IPS-NIHi7 (cell line): ENCODE measurements at regions not wholly inside any gene's neighbourhood (a gene's known extent, or its start where the extent isn't known, plus 50 kb on each side); places are given as distances from the start of the nearest gene placed in this dataset.

Experiments used
- DNase-seq: peaks from one replicate; pipeline ENCODE4 v3.0.0; 2012; ENCODE audit warnings: mixed read lengths; ENCODE audit errors: extremely low spot score

DNA sequence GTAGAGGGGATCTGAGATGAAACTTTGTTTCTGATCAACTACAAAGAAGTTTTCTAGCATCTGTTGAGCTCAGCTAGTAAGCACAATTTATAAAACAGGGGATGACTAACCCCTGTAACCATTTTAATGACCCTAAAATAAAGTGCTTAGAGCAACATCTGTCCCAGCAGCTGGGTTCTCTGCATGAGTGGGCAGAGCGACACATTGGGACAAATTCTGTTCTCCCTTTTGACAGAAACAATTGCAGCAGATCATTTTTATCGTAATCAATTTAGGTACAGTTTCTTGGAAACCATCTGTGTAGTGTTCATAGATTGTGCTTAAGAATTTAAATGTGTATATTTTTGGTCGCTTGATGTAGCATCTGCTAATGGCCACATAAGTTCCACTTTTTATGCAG lies 678.0 kb downstream of the RNF144A start:
- no peak for DNase-seq

- no peak for DNase-seq
These were observed 681.2 kb downstream of the RNF144A start for GRCh38 chr2:7598402-7598801.

GRCh38 chr2:7599462-7600258 lies 682.4 kb downstream of the RNF144A start:
- DNase-seq: no peak

- DNase-seq: no peak
These were observed 684.8 kb downstream of the RNF144A start for GRCh38 chr2:7601990-7602389.

DNA sequence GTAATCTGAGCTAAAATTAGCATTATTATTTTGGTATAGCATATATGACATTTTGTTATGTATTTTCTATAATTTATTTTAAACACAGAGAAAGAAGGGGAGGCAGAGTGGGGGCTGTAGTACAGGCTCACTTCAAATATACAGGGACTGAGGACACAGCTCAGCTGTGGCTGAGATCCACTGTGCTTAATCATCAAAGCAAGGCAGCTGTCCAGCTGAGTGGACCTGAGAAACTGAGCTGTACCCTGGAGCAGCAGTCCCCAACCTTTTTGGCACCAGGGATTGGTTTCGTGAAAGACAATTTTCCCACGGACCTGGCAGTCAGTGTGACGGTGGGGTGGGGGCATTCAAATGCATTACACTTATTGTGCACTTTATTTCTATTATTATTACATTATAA lies 687.2 kb downstream of the RNF144A start:
- DNase-seq: no peak

DNA sequence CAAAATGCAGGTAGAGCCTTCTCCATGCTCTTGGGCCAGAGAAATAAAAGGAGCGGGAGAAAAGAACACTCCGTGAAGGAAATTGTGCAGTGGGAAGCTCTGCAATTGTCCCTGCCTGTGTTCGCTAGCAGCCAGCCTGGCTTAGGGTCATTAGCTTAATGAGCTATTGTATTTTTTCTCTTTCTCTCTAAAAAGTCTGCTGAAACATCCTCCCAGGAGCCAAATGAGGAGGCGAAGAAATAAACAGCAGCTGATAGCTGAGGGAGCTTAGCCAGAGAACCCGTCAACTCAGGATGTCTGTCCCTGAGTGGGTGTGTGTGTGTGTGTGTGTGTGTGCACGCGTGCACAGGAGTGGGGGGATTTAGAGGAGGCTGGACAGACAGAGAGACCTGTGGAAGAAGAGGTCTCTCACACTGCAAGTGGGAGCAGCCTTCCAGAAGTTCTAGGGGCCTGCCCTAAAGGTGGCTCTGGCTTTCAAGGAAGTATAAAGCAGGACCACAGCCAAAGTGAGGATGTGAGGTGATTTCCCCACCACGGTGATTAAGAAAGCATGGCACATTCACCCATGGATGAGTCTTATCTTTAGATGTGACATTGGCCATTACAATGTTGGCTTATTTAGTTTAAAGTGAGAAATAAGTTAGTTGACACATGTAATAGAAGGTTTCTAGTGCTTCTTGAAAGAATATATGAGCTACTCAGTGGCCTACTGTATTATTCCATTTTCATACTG lies 690.4 kb downstream of the RNF144A start:
- DNase-seq: no peak

DNA sequence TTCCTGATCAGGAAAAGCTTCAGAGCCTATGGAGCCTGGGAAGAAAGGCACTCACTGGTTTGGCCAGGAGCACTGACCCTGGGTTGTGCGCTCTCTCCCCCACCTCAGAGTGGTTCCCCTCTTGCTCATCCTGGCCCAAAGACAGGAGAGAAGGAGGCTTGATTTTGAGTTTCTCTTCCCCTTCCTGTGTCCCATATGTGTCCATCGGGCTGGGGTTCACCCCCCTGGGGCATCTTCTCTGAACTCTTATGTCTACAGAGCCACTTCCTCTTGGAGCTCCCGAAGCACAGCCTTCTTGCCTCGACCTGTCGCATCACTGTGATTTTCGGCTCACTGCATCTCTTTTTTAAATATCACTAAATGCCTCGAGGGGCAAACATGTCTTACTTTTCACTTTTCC lies 692.3 kb downstream of the RNF144A start:
- no peak for DNase-seq

DNA sequence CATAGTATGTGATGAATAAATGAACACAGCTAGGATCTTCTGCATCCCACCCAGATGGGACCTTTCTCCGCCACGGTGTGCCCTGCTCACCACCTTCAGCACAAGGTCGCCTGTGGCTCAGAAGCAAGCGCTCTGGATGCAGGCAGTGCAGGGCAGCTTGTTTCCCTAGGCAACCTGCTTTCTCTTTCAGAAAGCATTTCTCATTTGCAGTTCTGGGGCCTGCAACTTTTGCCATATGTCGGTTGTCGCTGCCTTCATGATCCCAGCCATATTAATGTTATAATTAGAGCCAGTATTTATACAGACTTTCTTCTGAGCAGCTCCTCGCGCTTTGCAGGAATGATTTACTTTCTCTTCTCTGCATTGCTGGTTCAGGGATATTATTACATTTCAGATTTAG lies 692.8 kb downstream of the RNF144A start:
- DNase-seq: no peak

- DNase-seq: no peak
These were observed 694.5 kb downstream of the RNF144A start for GRCh38 chr2:7611750-7612149.

- DNase-seq: no peak
These were observed 695.8 kb downstream of the RNF144A start for GRCh38 chr2:7612969-7613368.

DNA sequence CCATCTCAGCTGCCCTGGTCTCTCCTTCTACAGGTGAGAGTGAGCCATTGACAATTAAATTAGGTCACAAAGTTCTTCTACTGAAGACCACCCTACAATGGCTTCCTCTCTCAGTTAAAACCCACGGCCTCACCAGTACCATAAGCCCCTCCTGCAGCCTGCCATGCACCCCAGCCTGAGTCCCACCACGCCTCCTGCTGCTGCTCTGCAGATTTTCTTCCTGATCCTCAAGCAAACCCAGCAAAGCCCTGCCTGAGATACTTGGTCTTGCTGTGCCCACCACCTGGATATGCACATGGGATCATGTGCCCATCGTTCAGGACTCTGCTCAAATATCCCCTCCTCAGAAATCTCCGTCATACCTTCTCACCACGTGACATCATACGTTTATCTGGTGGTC lies 696.6 kb downstream of the RNF144A start:
- no peak for DNase-seq

DNA sequence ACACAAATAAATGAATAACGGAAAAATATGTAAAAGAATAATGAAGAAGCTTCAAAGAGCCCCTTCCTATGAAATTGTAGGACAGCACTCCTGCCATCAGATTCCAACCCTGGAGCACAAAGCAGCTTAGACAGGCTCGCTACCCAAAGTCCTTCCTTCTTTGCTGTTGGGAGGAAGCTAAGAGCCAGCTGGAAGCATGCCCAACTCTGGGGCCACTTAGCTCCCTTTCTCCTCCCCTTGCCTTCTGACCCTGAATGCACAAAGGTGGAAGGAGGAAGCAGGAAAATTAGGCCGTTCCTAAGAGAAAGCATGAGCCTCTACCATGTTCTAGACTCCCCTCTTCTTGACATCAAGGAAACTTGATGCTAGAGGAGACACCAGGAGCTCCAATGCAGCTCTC lies 700.8 kb downstream of the RNF144A start:
- no peak for DNase-seq

GRCh38 chr2:7619203-7619970 lies 702.2 kb downstream of the RNF144A start:
- no peak for DNase-seq

GRCh38 chr2:7620255-7620654 lies 703.0 kb downstream of the RNF144A start:
- DNase-seq: no peak

DNA sequence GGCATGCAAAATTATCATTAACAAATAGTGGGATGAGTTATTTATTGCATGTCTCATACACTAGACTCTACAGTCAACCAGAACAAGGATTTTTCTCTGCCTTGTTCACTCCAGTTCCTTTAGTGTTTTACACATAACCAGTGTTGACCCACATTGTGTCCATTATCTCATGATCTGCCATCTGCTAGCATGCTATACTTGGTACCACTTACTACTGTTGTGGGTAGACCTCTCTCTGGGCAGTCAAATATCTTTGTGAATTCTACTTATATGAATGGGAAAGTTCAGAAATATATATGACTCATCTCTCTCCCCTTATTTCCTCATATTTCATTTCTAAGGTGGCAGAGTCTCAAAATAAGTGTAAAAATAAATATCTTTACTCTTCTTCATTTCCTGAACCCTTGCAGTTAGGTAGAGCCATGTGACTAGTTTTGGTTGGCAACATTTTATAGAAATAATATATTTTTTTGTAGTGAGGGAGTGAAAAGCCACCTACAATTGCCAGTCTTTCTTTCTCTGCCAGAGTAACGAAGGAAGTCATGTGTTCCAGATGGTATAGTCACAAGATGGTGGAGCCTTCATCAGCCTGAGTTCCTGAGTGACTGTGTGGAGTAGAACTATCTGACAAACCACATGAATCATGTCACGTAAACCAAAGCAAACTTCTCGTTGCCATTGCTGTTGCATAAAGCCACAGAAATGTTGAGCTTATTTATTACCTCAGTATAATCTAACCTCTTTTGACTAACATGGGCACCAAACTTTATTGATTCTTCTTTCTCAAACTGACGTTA lies 704.0 kb downstream of the RNF144A start:
- no peak for DNase-seq

GRCh38 chr2:7625392-7626138 lies 708.4 kb downstream of the RNF144A start:
- no peak for DNase-seq

GRCh38 chr2:7626139-7626537 lies 708.9 kb downstream of the RNF144A start:
- no peak for DNase-seq

DNA sequence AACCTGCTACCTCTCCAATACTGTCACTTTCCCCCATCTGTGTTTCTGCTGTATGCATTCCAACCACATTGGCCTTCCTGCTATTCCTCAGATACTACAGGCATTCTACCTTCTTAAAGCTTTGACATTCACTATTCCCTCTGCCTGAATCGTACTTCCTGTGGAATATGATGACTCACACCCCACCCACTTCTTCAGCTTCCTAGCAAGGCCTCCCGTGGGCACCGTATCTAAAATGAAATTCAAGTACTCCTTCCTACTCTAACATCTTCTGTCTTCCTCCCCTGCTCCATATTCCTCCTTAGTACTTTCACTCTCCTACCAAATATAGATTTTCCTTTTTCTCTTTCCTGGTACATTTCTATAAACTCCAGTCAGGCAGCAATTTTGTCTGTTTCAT lies 710.4 kb downstream of the RNF144A start:
- no peak for DNase-seq

GRCh38 chr2:7632420-7632819 lies 715.2 kb downstream of the RNF144A start:
- no peak for DNase-seq

DNA sequence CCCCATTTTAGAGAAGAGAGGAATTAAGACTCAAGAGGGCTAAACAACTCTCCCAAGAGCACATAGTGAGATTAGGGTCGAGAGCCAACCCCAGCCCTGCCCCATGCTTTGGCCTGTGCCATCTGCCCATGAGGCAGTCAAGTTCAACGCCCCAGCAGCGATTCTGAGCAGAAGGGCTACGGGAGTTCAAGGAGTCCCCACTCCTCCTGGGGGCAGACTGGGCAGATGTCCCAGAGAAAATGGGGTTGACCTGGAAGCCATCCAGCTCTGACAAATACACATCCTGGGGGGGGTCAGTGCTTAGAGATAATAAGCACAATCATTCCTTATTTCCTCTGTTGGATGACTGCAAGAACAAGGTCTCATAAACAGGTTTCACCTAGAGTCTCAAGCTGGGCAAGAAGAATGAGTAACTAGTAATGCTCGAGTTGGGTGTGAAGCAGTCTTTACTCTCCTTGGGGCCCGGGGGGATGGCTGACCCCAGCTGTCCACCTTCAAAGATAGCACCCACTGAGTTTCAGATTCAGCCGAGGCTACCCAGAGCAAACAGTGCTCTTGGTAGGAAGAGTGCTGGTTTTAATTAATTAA lies 716.4 kb downstream of the RNF144A start:
- no peak for DNase-seq

DNA sequence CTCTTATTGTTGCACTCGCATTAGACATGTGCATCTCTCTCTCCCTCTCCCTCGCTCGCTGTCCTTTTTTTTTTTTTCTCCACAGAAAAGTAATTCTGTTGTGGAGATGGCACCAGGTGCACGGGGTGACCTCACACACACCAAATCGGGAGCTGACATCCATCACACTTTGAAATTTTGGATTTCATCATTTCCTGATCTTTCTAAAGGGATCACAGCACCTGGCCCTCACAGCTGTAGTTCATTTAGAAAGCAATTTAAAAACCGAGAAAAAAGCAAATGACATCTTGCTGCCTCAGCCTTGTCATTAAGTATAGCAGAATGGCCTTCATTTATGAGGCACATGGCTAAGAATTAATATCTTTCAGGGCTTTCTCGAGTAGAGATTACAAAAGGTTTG lies 717.2 kb downstream of the RNF144A start:
- DNase-seq: no peak
